Keratinocyte (primary cell): ENCODE measurements at regions not wholly inside any gene's neighbourhood (a gene's known extent, or its start where the extent isn't known, plus 50 kb on each side); places are given as distances from the start of the nearest gene placed in this dataset.
A peak's percentile ranks its signal among the peaks of the same experiment; 100 is the strongest.

Source experiments
- DNase-seq: peaks from one replicate; pipeline ENCODE4 v3.0.0-alpha.2; 2011; ENCODE audit warnings: low read depth, missing footprints, low spot score
- FAIRE-seq: peaks from 2 replicates; lab custom pipeline; 2011; peaks lifted over from hg19 to GRCh38; lab: Jason Lieb, UNC
- H2AFZ ChIP-seq: 2 replicates; pipeline ENCODE4 v1.6.0; 2012; ENCODE audit warnings: low read length, control low read depth, inconsistent platforms; ENCODE audit not compliant: control insufficient read depth
- H3K27ac ChIP-seq: 2 replicates; pipeline ENCODE4 v1.5.1; 2011; ENCODE audit warnings: low read length; ENCODE audit not compliant: control insufficient read depth, insufficient read depth
- H3K27me3 ChIP-seq: 3 replicates; pipeline ENCODE4 v1.6.0; 2011; ENCODE audit warnings: low read length; ENCODE audit not compliant: control insufficient read depth, insufficient read depth; ENCODE audit errors: extremely low read depth
- H3K36me3 ChIP-seq, 2 experiments: 2 replicates in 1 of 2; 3 replicates in 1 of 2; pipeline ENCODE4 v1.5.1; 2011; ENCODE audit warnings: low read length in 2 of 2, mild to moderate bottlenecking in 1 of 2; ENCODE audit not compliant: control insufficient read depth in 2 of 2, insufficient read depth in 2 of 2; ENCODE audit errors: extremely low read depth in 1 of 2
- H3K4me1 ChIP-seq: 3 replicates; pipeline ENCODE4 v1.5.1; 2011; ENCODE audit warnings: low read length; ENCODE audit not compliant: control insufficient read depth, insufficient read depth; ENCODE audit errors: extremely low read depth
- H3K4me2 ChIP-seq: 3 replicates; pipeline ENCODE4 v1.6.0; 2011; ENCODE audit warnings: low read depth, low read length; ENCODE audit not compliant: control insufficient read depth, insufficient read depth; ENCODE audit errors: extremely low read depth
- H3K4me3 ChIP-seq, 3 experiments: fragments of 200-600 bp in 1 of 3; sonication (generic) in 1 of 3; 2 replicates in 2 of 3; 3 replicates in 1 of 3; pipeline ENCODE4 v1.5.1; 2011 to 2016; ENCODE audit warnings: low read length in 3 of 3, mild to moderate bottlenecking in 3 of 3, control low read depth in 2 of 3, inconsistent platforms in 1 of 3, low read depth in 1 of 3, mixed read lengths in 1 of 3, mixed run types in 1 of 3, moderate library complexity in 1 of 3; ENCODE audit not compliant: control insufficient read depth in 2 of 3, insufficient read depth in 2 of 3; ENCODE audit errors: extremely low read depth in 1 of 3
- H3K79me2 ChIP-seq: 2 replicates; pipeline ENCODE4 v1.6.0; 2012; ENCODE audit warnings: low read length; ENCODE audit not compliant: control insufficient read depth, insufficient read depth
- H3K9ac ChIP-seq: 3 replicates; pipeline ENCODE4 v1.6.0; 2011; ENCODE audit warnings: low read length; ENCODE audit not compliant: control insufficient read depth, insufficient read depth; ENCODE audit errors: extremely low read depth
- H3K9me1 ChIP-seq: 3 replicates; pipeline ENCODE4 v1.6.0; 2011; ENCODE audit warnings: low read length; ENCODE audit not compliant: control insufficient read depth, insufficient read depth; ENCODE audit errors: extremely low read depth
- H3K9me3 ChIP-seq: 2 replicates; pipeline ENCODE4 v1.5.1; 2012; ENCODE audit warnings: low read depth, low read length; ENCODE audit not compliant: control insufficient read depth
- H4K20me1 ChIP-seq: 3 replicates; pipeline ENCODE4 v1.6.0; 2011; ENCODE audit warnings: low read length; ENCODE audit not compliant: control insufficient read depth, insufficient read depth; ENCODE audit errors: extremely low read depth
- CTCF ChIP-seq, 3 experiments: IDR thresholded peaks in 1 of 3; conservative IDR thresholded peaks in 1 of 3; optimal IDR thresholded peaks in 1 of 3; 2 replicates in 2 of 3; 3 replicates in 1 of 3; pipeline versions ENCODE3 to v1.5.1; 2011; ENCODE audit warnings: low read length in 3 of 3, mild to moderate bottlenecking in 3 of 3, moderate library complexity in 2 of 3, control low read depth in 1 of 3, inconsistent platforms in 1 of 3; ENCODE audit not compliant: insufficient read depth in 2 of 3; ENCODE audit errors: extremely low read depth in 1 of 3
- EZH2 ChIP-seq: IDR thresholded peaks from one replicate; pipeline ENCODE4 v1.6.1; 2012; ENCODE audit warnings: inconsistent platforms, mild to moderate bottlenecking, low read length, moderate library complexity
- dilution Hi-C: fragments of 300-500 bp; cut with MboI; formaldehyde crosslinking; loops from one replicate; pipeline ENCODE4 v1.7.0; 2020; ENCODE audit warnings: low sequenced_read_pairs; ENCODE audit not compliant: extremely low pct_ligation_motif_present

GRCh38 chr1:82486468-82486867 lies 685.7 kb downstream of the ADGRL2 start:
- no peaks in the 10 kb centered on the region for H3K27me3 ChIP-seq
- H2AFZ ChIP-seq = no peak overlapping the region
- no peak overlapping the region for H3K9ac ChIP-seq
- H3K9me3 ChIP-seq = no peaks in the 10 kb centered on the region
- peaks cover 21% of the 10 kb centered on the region for H3K4me1 ChIP-seq
- H3K36me3 ChIP-seq = no peaks in the 10 kb centered on the region
- dilution Hi-C loops = no loop called here
- H3K4me2 ChIP-seq = no peak overlapping the region
- no peaks in the 10 kb centered on the region for H3K79me2 ChIP-seq
- H3K27ac ChIP-seq = no peak overlapping the region
- H3K9me1 ChIP-seq = no peaks in the 10 kb centered on the region
- no peaks in the 10 kb centered on the region for H4K20me1 ChIP-seq
- DNase-seq (no peak), FAIRE-seq (peak; percentile 53)
- no peak overlapping the region for H3K4me3 ChIP-seq
- TF ChIP-seq CTCF (optimal IDR thresholded peaks at IDR 0.05 in 1 of 3, IDR thresholded peaks at IDR 0.05 in 1 of 3, conservative IDR thresholded peaks at IDR 0.05 in 1 of 3; ENCODE audit: extremely low read depth in 1 of 3, insufficient read depth in 2 of 3, low read length in 3 of 3) = no peak
- no peak for TF ChIP-seq EZH2

GRCh38 chr1:82485591-82486369 lies 685.0 kb downstream of the ADGRL2 start:
- DNase-seq (peak; percentile 19), FAIRE-seq (peak; percentile 53)
- H3K4me3 ChIP-seq = no peak overlapping the region
- no peaks in the 10 kb centered on the region for H3K79me2 ChIP-seq
- no peak overlapping the region for H3K9ac ChIP-seq
- no peaks in the 10 kb centered on the region for H3K9me1 ChIP-seq
- dilution Hi-C loops = no loop called here
- H3K27ac ChIP-seq = no peak overlapping the region
- no peaks in the 10 kb centered on the region for H3K9me3 ChIP-seq
- peaks cover 21% of the 10 kb centered on the region for H3K4me1 ChIP-seq
- H2AFZ ChIP-seq = no peak overlapping the region
- TF ChIP-seq CTCF (optimal IDR thresholded peaks at IDR 0.05 in 1 of 3, IDR thresholded peaks at IDR 0.05 in 1 of 3, conservative IDR thresholded peaks at IDR 0.05 in 1 of 3; ENCODE audit: extremely low read depth in 1 of 3, insufficient read depth in 2 of 3, low read length in 3 of 3) (no peak), EZH2 (no peak)
- no peak overlapping the region for H3K4me2 ChIP-seq
- no peaks in the 10 kb centered on the region for H4K20me1 ChIP-seq
- H3K36me3 ChIP-seq = no peaks in the 10 kb centered on the region
- no peaks in the 10 kb centered on the region for H3K27me3 ChIP-seq
